SK-N-SH (cell line): ENCODE measurements at regions not wholly inside any gene's neighbourhood (a gene's known extent, or its start where the extent isn't known, plus 50 kb on each side); places are given as distances from the start of the nearest gene placed in this dataset.
A peak's percentile ranks its signal among the peaks of the same experiment; 100 is the strongest.

Source experiments
- CTCF ChIA-PET: fragments of 300-600, 350-600 bp; formaldehyde crosslinking; extraction: SDS; loops from one replicate; lab custom pipeline; 2021; lab: Yijun Ruan, JAX
- POLR2A ChIA-PET: fragments of 350-600 bp; sonication (Branson Sonifier 250); formaldehyde crosslinking; extraction: SDS; loops from one replicate; lab custom pipeline; 2020; ENCODE audit warnings: antibody characterized with exemption, inconsistent platforms; lab: Yijun Ruan, JAX
- DNase-seq: peaks from one replicate; pipeline ENCODE4 v3.0.0; 2012
- H2AFZ ChIP-seq: fragments of 200-600 bp; sonication (generic); 2 replicates; pipeline ENCODE4 v1.8.1; 2016; ENCODE audit warnings: antibody characterized with exemption, mild to moderate bottlenecking, low read depth
- H3F3A ChIP-seq: fragments of 200-600 bp; sonication (generic); replicated peaks from 2 replicates; pipeline ENCODE3; 2016; ENCODE audit warnings: antibody characterized with exemption, mild to moderate bottlenecking; ENCODE audit not compliant: insufficient read depth
- H3K27ac ChIP-seq, 2 experiments: fragments of 200-500 bp in 1 of 2; fragments of 200-600 bp in 1 of 2; sonication (Bioruptor generic) in 1 of 2; sonication (generic), shearing (Covaris generic) in 1 of 2; 2 replicates each; pipeline versions ENCODE4 v1.5.1 to v1.6.1; 2014 to 2016; ENCODE audit warnings: low read depth in 2 of 2, inconsistent platforms in 1 of 2, low read length in 1 of 2, mild to moderate bottlenecking in 1 of 2, mixed read lengths in 1 of 2
- H3K27me3 ChIP-seq: fragments of 200-600 bp; sonication (generic), shearing (Covaris generic); 2 replicates; pipeline ENCODE4 v1.6.1; 2016; ENCODE audit warnings: mixed run types; ENCODE audit not compliant: insufficient read depth
- H3K36me3 ChIP-seq, 2 experiments: fragments of 200-500 bp in 1 of 2; fragments of 200-600 bp in 1 of 2; sonication (Bioruptor generic) in 1 of 2; sonication (generic) in 1 of 2; replicated peaks in 1 of 2; 2 replicates each; pipeline versions ENCODE3 to v1.5.1; 2014 to 2016; ENCODE audit warnings: low read length in 1 of 2, mild to moderate bottlenecking in 1 of 2; ENCODE audit not compliant: insufficient read depth in 2 of 2, control insufficient read depth in 1 of 2
- H3K4me1 ChIP-seq, 2 experiments: fragments of 200-500 bp in 1 of 2; fragments of 200-600 bp in 1 of 2; sonication (Bioruptor generic) in 1 of 2; sonication (generic), shearing (Covaris generic) in 1 of 2; 2 replicates each; pipeline versions ENCODE4 v1.5.1 to v1.6.1; 2014 to 2016; ENCODE audit warnings: low read depth in 1 of 2, low read length in 1 of 2, mixed run types in 1 of 2; ENCODE audit not compliant: insufficient read depth in 2 of 2, control insufficient read depth in 1 of 2
- H3K4me2 ChIP-seq: fragments of 200-600 bp; sonication (generic), shearing (Covaris generic); 2 replicates; pipeline ENCODE4 v1.6.1; 2017; ENCODE audit warnings: mixed run types
- H3K4me3 ChIP-seq, 2 experiments: fragments of 200-500 bp in 1 of 2; fragments of 200-600 bp in 1 of 2; sonication (Bioruptor generic) in 1 of 2; sonication (generic), shearing (Covaris generic) in 1 of 2; 2 replicates each; pipeline versions ENCODE4 v1.5.1 to v1.8.1; 2014 to 2016; ENCODE audit warnings: low read depth in 2 of 2, inconsistent platforms in 1 of 2, low read length in 1 of 2, mild to moderate bottlenecking in 1 of 2, mixed read lengths in 1 of 2, moderate library complexity in 1 of 2
- H3K79me2 ChIP-seq: fragments of 200-600 bp; sonication (generic); 2 replicates; pipeline ENCODE4 v1.8.1; 2017; ENCODE audit warnings: mild to moderate bottlenecking; ENCODE audit not compliant: insufficient read depth
- H3K9ac ChIP-seq: fragments of 200-600 bp; sonication (generic); 2 replicates; pipeline ENCODE4 v1.6.1; 2017; ENCODE audit warnings: mixed run types
- H3K9me2 ChIP-seq: fragments of 200-600 bp; sonication (generic); 2 replicates; pipeline ENCODE4 v1.6.1; 2017; ENCODE audit warnings: mixed run types
- H3K9me3 ChIP-seq: fragments of 200-600 bp; sonication (generic); 2 replicates; pipeline ENCODE4 v1.6.1; 2017; ENCODE audit warnings: mixed run types, mild to moderate bottlenecking, moderate library complexity
- H4K20me1 ChIP-seq: fragments of 200-600 bp; sonication (generic); 2 replicates; pipeline ENCODE4 v1.6.1; 2017; ENCODE audit warnings: mild to moderate bottlenecking, mixed run types; ENCODE audit not compliant: insufficient read depth
- EZH2phosphoT487 ChIP-seq: fragments of 200-600 bp; sonication (generic); IDR thresholded peaks from 2 replicates; pipeline ENCODE4 v1.6.1; 2017; ENCODE audit warnings: low read depth, mixed run types, mild to moderate bottlenecking, antibody characterized with exemption, moderate library complexity, borderline replicate concordance
- MEF2A ChIP-seq: IDR thresholded peaks from 2 replicates; pipeline ENCODE4 v1.4.0; 2012; ENCODE audit warnings: low read depth, borderline replicate concordance
- NRF1 ChIP-seq: IDR thresholded peaks from 2 replicates; pipeline ENCODE4 v1.6.1; 2012; ENCODE audit warnings: low read depth, mild to moderate bottlenecking, low read length
- POLR2AphosphoS5 ChIP-seq: IDR thresholded peaks from 2 replicates; pipeline ENCODE4 v1.6.1; 2012; ENCODE audit warnings: low read depth, low read length
- RCOR1 ChIP-seq: fragments of 150-350 bp; IDR thresholded peaks from 2 replicates; pipeline ENCODE4 v1.6.1; 2017; ENCODE audit warnings: antibody characterized with exemption, low read length
- RFX5 ChIP-seq: IDR thresholded peaks from 2 replicates; pipeline ENCODE4 v1.6.1; 2012; ENCODE audit warnings: mild to moderate bottlenecking, improper control_type of control experiment, low read length
- RXRA ChIP-seq: IDR thresholded peaks from 2 replicates; pipeline ENCODE4 v1.4.0; 2012; ENCODE audit warnings: low read depth, mild to moderate bottlenecking, borderline replicate concordance
- TAF1 ChIP-seq: IDR thresholded peaks from 2 replicates; pipeline ENCODE4 v1.6.1; 2012; ENCODE audit warnings: low read depth, mild to moderate bottlenecking, low read length, moderate library complexity, borderline replicate concordance
- TEAD4 ChIP-seq: IDR thresholded peaks from 2 replicates; pipeline ENCODE4 v1.4.0; 2012; ENCODE audit warnings: mild to moderate bottlenecking, borderline replicate concordance; ENCODE audit not compliant: insufficient read depth
- YY1 ChIP-seq: IDR thresholded peaks from 2 replicates; pipeline ENCODE4 v1.4.0; 2012; ENCODE audit warnings: low read depth, mild to moderate bottlenecking
- TF ChIP-seq, protein P1 (sequence below): IDR thresholded peaks from 2 replicates; pipeline ENCODE4 v1.6.1; 2012; ENCODE audit warnings: mild to moderate bottlenecking, low read depth, low read length, moderate library complexity
- TF ChIP-seq, protein P2 (sequence below): IDR thresholded peaks from 2 replicates; pipeline ENCODE4 v1.4.0; 2012; ENCODE audit warnings: low read depth, borderline replicate concordance
- TF ChIP-seq, protein P3 (sequence below): IDR thresholded peaks from 2 replicates; pipeline ENCODE4 v1.4.0; 2012; ENCODE audit warnings: low read depth
- TF ChIP-seq, protein P4 (sequence below): fragments of 150-350 bp; IDR thresholded peaks from 2 replicates; pipeline ENCODE4 v1.6.1; 2016; ENCODE audit warnings: mild to moderate bottlenecking, low read depth, low read length
- TF ChIP-seq, protein P5 (sequence below): fragments of 150-350 bp; IDR thresholded peaks from 2 replicates; pipeline ENCODE4 v1.6.1; 2017; ENCODE audit warnings: antibody characterized with exemption, low read length, low read depth, borderline replicate concordance
- TF ChIP-seq, protein P6 (sequence below): fragments of 200-600 bp; sonication (generic); IDR thresholded peaks from 2 replicates; pipeline ENCODE4 v1.6.1; 2017; ENCODE audit warnings: antibody characterized with exemption, mild to moderate bottlenecking, moderate library complexity

DNA sequence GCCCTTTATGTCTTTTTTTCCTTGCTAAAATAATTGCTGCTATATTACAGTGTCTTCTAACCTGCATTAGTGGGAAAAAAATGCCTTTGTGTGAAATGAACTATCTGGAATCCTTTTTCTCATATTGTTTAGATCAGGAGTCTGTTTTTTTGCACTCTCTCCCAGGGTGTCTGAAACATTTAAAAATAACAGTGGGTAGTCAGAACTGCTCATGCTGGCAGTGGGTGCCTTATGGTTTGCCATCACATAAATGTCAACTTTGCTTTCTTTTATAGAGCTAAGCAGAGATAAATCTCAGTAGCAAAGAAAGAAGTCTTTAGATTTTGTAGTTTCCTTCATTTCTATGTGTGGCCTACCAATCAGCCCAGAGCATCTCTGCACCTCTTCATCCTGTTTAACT, 347.8 kb upstream of the RGMB start:
- no peaks in the 10 kb centered on the region for H3K79me2 ChIP-seq
- no peak overlapping the region for H2AFZ ChIP-seq
- H3K9ac ChIP-seq: no peak overlapping the region
- peak overlapping the region; percentile 39 to 50; a peak in 2 of 4 replicates for H3K27ac ChIP-seq
- H3K36me3 ChIP-seq: no peaks in the 10 kb centered on the region
- ChIA-PET POLR2A (no interaction called here), CTCF (no interaction called here)
- H3F3A ChIP-seq: peaks cover 6% of the 10 kb centered on the region
- no peak overlapping the region for H3K4me3 ChIP-seq
- no peaks in the 10 kb centered on the region for H3K9me3 ChIP-seq
- H3K4me2 ChIP-seq: no peak overlapping the region
- TF ChIP-seq, protein P1, sequence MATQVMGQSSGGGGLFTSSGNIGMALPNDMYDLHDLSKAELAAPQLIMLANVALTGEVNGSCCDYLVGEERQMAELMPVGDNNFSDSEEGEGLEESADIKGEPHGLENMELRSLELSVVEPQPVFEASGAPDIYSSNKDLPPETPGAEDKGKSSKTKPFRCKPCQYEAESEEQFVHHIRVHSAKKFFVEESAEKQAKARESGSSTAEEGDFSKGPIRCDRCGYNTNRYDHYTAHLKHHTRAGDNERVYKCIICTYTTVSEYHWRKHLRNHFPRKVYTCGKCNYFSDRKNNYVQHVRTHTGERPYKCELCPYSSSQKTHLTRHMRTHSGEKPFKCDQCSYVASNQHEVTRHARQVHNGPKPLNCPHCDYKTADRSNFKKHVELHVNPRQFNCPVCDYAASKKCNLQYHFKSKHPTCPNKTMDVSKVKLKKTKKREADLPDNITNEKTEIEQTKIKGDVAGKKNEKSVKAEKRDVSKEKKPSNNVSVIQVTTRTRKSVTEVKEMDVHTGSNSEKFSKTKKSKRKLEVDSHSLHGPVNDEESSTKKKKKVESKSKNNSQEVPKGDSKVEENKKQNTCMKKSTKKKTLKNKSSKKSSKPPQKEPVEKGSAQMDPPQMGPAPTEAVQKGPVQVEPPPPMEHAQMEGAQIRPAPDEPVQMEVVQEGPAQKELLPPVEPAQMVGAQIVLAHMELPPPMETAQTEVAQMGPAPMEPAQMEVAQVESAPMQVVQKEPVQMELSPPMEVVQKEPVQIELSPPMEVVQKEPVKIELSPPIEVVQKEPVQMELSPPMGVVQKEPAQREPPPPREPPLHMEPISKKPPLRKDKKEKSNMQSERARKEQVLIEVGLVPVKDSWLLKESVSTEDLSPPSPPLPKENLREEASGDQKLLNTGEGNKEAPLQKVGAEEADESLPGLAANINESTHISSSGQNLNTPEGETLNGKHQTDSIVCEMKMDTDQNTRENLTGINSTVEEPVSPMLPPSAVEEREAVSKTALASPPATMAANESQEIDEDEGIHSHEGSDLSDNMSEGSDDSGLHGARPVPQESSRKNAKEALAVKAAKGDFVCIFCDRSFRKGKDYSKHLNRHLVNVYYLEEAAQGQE: no peak
- TF ChIP-seq, protein P2, sequence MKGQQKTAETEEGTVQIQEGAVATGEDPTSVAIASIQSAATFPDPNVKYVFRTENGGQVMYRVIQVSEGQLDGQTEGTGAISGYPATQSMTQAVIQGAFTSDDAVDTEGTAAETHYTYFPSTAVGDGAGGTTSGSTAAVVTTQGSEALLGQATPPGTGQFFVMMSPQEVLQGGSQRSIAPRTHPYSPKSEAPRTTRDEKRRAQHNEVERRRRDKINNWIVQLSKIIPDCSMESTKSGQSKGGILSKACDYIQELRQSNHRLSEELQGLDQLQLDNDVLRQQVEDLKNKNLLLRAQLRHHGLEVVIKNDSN: no peak
- TF ChIP-seq RCOR1: no peak
- TF ChIP-seq RXRA: no peak
- TF ChIP-seq, protein P3, sequence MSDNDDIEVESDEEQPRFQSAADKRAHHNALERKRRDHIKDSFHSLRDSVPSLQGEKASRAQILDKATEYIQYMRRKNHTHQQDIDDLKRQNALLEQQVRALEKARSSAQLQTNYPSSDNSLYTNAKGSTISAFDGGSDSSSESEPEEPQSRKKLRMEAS: no peak
- TF ChIP-seq, protein P4, sequence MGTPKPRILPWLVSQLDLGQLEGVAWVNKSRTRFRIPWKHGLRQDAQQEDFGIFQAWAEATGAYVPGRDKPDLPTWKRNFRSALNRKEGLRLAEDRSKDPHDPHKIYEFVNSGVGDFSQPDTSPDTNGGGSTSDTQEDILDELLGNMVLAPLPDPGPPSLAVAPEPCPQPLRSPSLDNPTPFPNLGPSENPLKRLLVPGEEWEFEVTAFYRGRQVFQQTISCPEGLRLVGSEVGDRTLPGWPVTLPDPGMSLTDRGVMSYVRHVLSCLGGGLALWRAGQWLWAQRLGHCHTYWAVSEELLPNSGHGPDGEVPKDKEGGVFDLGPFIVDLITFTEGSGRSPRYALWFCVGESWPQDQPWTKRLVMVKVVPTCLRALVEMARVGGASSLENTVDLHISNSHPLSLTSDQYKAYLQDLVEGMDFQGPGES: no peak
- no peak for TF ChIP-seq NRF1
- no peak for TF ChIP-seq TAF1
- TF ChIP-seq YY1: no peak
- no peak for TF ChIP-seq EZH2phosphoT487
- TF ChIP-seq RFX5: no peak
- no peak for TF ChIP-seq MEF2A
- TF ChIP-seq, protein P5, sequence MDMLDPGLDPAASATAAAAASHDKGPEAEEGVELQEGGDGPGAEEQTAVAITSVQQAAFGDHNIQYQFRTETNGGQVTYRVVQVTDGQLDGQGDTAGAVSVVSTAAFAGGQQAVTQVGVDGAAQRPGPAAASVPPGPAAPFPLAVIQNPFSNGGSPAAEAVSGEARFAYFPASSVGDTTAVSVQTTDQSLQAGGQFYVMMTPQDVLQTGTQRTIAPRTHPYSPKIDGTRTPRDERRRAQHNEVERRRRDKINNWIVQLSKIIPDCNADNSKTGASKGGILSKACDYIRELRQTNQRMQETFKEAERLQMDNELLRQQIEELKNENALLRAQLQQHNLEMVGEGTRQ: no peak
- TF ChIP-seq POLR2AphosphoS5: no peak
- no peak for TF ChIP-seq TEAD4
- TF ChIP-seq, protein P6, sequence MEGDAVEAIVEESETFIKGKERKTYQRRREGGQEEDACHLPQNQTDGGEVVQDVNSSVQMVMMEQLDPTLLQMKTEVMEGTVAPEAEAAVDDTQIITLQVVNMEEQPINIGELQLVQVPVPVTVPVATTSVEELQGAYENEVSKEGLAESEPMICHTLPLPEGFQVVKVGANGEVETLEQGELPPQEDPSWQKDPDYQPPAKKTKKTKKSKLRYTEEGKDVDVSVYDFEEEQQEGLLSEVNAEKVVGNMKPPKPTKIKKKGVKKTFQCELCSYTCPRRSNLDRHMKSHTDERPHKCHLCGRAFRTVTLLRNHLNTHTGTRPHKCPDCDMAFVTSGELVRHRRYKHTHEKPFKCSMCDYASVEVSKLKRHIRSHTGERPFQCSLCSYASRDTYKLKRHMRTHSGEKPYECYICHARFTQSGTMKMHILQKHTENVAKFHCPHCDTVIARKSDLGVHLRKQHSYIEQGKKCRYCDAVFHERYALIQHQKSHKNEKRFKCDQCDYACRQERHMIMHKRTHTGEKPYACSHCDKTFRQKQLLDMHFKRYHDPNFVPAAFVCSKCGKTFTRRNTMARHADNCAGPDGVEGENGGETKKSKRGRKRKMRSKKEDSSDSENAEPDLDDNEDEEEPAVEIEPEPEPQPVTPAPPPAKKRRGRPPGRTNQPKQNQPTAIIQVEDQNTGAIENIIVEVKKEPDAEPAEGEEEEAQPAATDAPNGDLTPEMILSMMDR: no peak
- H3K27me3 ChIP-seq: no peaks in the 10 kb centered on the region
- H3K9me2 ChIP-seq: no peaks in the 10 kb centered on the region
- DNase-seq: no peak
- no peaks in the 10 kb centered on the region for H4K20me1 ChIP-seq
- peaks cover 0 to 12% of the 10 kb centered on the region in 2 experiments; a peak in 1 of 4 replicates for H3K4me1 ChIP-seq
